HCT116 (cell line): ENCODE measurements at regions not wholly inside any gene's neighbourhood (a gene's known extent, or its start where the extent isn't known, plus 50 kb on each side); places are given as distances from the start of the nearest gene placed in this dataset.

Experiments used
- ATAC-seq: fragments of 200-7000 bp; cut with Tn5 transposase; 2 replicates; pipeline ENCODE4 v1.9.1; 2020; ENCODE audit warnings: mild to moderate bottlenecking, moderate library complexity
- BruUV-seq: library from RNA; stranded (reverse); fragments of 400-500 nt; replicated peaks from 2 replicates; lab custom pipeline; 2021; lab: Mats Ljungman, UMichigan
- CTCF ChIA-PET: fragments of 300-600 bp; sonication (Branson Sonifier 250); formaldehyde crosslinking; loops from one replicate; lab custom pipeline; 2021; ENCODE audit warnings: antibody characterized with exemption; lab: Charles Lee
- POLR2A ChIA-PET: fragments of 300-600, 350-600 bp; sonication (Branson Sonifier 250); formaldehyde crosslinking; loops from one replicate; lab custom pipeline; 2021; ENCODE audit warnings: antibody characterized with exemption; lab: Charles Lee
- RAD21 ChIA-PET, 2 experiments: fragments of 300-600 bp; sonication (Branson Sonifier 250); formaldehyde crosslinking; loops; one replicate each; lab custom pipeline; 2023; ENCODE audit warnings: low total read pairs in 2 of 2; ENCODE audit not compliant: uncharacterized antibody in 2 of 2, unreplicated experiment in 2 of 2, low non-redundant PET in 1 of 2; lab: Charles Lee
- DNase-seq: peaks from one replicate; pipeline ENCODE4 v3.0.0-alpha.2; 2010; ENCODE audit warnings: low read depth, low spot score
- H2AFZ ChIP-seq: fragments of 200-600 bp; shearing (Covaris generic), sonication (generic); 2 replicates; pipeline ENCODE4 v1.6.1; 2017; ENCODE audit warnings: low read depth, mixed run types, mixed read lengths, antibody characterized with exemption, low read length; ENCODE audit not compliant: poor library complexity, severe bottlenecking
- H3K27ac ChIP-seq: 2 replicates; pipeline ENCODE4 v1.5.1; 2012; ENCODE audit warnings: low read depth, low read length
- H3K27me3 ChIP-seq: fragments of 200-600 bp; sonication (generic); 2 replicates; pipeline ENCODE4 v1.6.1; 2016; ENCODE audit warnings: mixed run types, low read length, mixed read lengths; ENCODE audit not compliant: insufficient read depth
- H3K36me3 ChIP-seq, 2 experiments: fragments of 200-500 bp in 1 of 2; fragments of 200-600 bp in 1 of 2; sonication (Bioruptor generic) in 1 of 2; sonication (generic) in 1 of 2; 2 replicates each; pipeline versions ENCODE4 v1.5.1 to v1.6.1; 2014 to 2016; ENCODE audit warnings: low read length in 2 of 2, inconsistent platforms in 1 of 2, mixed read lengths in 1 of 2, mixed run types in 1 of 2; ENCODE audit not compliant: insufficient read depth in 2 of 2, control insufficient read depth in 1 of 2
- H3K4me1 ChIP-seq, 2 experiments: fragments of 200-600 bp in 1 of 2; sonication (generic) in 1 of 2; 2 replicates each; pipeline versions ENCODE4 v1.5.1 to v1.6.1; 2012 to 2017; ENCODE audit warnings: low read length in 2 of 2, inconsistent platforms in 1 of 2, mild to moderate bottlenecking in 1 of 2, mixed read lengths in 1 of 2, mixed run types in 1 of 2, moderate library complexity in 1 of 2; ENCODE audit not compliant: insufficient read depth in 2 of 2, control insufficient read depth in 1 of 2
- H3K4me2 ChIP-seq: fragments of 200-600 bp; sonication (generic); 2 replicates; pipeline ENCODE4 v1.6.1; 2017; ENCODE audit warnings: mixed run types, low read length, mixed read lengths
- H3K4me3 ChIP-seq, 2 experiments: fragments of 200-600 bp in 1 of 2; sonication (generic) in 1 of 2; replicated peaks in 1 of 2; 2 replicates each; pipeline ENCODE4 v1.5.1; 2011 to 2016; ENCODE audit warnings: low read length in 2 of 2, control low read depth in 1 of 2, low read depth in 1 of 2, mild to moderate bottlenecking in 1 of 2, mixed read lengths in 1 of 2, mixed run types in 1 of 2
- H3K79me2 ChIP-seq: fragments of 200-600 bp; sonication (generic); 2 replicates; pipeline ENCODE4 v1.6.1; 2017; ENCODE audit warnings: mild to moderate bottlenecking, mixed run types, low read length, moderate library complexity, mixed read lengths; ENCODE audit not compliant: insufficient read depth
- H3K9ac ChIP-seq: fragments of 200-600 bp; sonication (generic); 2 replicates; pipeline ENCODE4 v1.6.1; 2016; ENCODE audit warnings: low read length, mixed read lengths
- H3K9me2 ChIP-seq: fragments of 200-600 bp; sonication (generic), shearing (Covaris generic); 2 replicates; pipeline ENCODE4 v1.6.1; 2017; ENCODE audit warnings: mixed run types, mild to moderate bottlenecking, moderate library complexity; ENCODE audit not compliant: insufficient read depth
- H3K9me3 ChIP-seq, 2 experiments: fragments of 200-500 bp in 1 of 2; fragments of 200-600 bp in 1 of 2; sonication (Bioruptor generic) in 1 of 2; sonication (generic) in 1 of 2; 2 replicates each; pipeline ENCODE4 v1.6.1; 2014 to 2017; ENCODE audit warnings: low read length in 2 of 2, mixed read lengths in 2 of 2, inconsistent platforms in 1 of 2, low read depth in 1 of 2, mild to moderate bottlenecking in 1 of 2, mixed run types in 1 of 2, moderate library complexity in 1 of 2; ENCODE audit not compliant: control insufficient read depth in 1 of 2, insufficient read depth in 1 of 2
- H4K20me1 ChIP-seq: fragments of 200-600 bp; sonication (generic), shearing (Covaris generic); 2 replicates; pipeline ENCODE4 v1.6.1; 2017; ENCODE audit warnings: mixed run types, mild to moderate bottlenecking, moderate library complexity; ENCODE audit not compliant: insufficient read depth
- CEBPB ChIP-seq: IDR thresholded peaks from 2 replicates; pipeline ENCODE4 v1.6.1; 2012; ENCODE audit warnings: low read depth
- MAX ChIP-seq: IDR thresholded peaks from 2 replicates; pipeline ENCODE4 v1.6.1; 2012
- REST ChIP-seq: IDR thresholded peaks from 2 replicates; pipeline ENCODE4 v1.6.1; 2012; ENCODE audit warnings: low read depth
- SP1 ChIP-seq: IDR thresholded peaks from 2 replicates; pipeline ENCODE4 v1.6.1; 2012; ENCODE audit warnings: low read depth
- intact Hi-C: fragments of 100-400 bp; cut with micrococcal nuclease; formaldehyde crosslinking; loops from 2 replicates; pipeline ENCODE4 v1.10.0; 2022

- no TSS peak for BruUV-seq
- no peaks in the 10 kb centered on the region for H3K36me3 ChIP-seq
- no peak overlapping the region for H3K4me3 ChIP-seq
- ChIA-PET POLR2A (no interaction called here), CTCF (interaction anchor here (1.1 kb wide), 1 partner anchor 9 kb away, joined by 4 read pairs; no protein-coding TSS in a partner anchor), RAD21 (interaction anchor here in 1 of 2 experiments (0.7 kb wide), 1 partner anchor 27 kb away, joined by 5 read pairs; no protein-coding TSS in a partner anchor)
- ATAC-seq (no peak), DNase-seq (no peak)
- H4K20me1 ChIP-seq = no peaks in the 10 kb centered on the region
- no peaks in the 10 kb centered on the region for H3K79me2 ChIP-seq
- H3K9ac ChIP-seq = no peak overlapping the region
- no peak overlapping the region for H3K27ac ChIP-seq
- H3K27me3 ChIP-seq = no peaks in the 10 kb centered on the region
- peaks cover 9 to 39% of the 10 kb centered on the region in 2 experiments; a peak in 3 of 4 replicates for H3K4me1 ChIP-seq
- H3K4me2 ChIP-seq = no peak overlapping the region
- no peak overlapping the region for H2AFZ ChIP-seq
- H3K9me2 ChIP-seq = no peaks in the 10 kb centered on the region
- H3K9me3 ChIP-seq = no peaks in the 10 kb centered on the region
- TF ChIP-seq CEBPB = peak; percentile 15; the same call in 1 of the 2 replicates
- no peak for TF ChIP-seq REST
- TF ChIP-seq SP1 = no peak
- TF ChIP-seq MAX = no peak
- intact Hi-C loops = loop anchor here (10.0 kb wide), 1 partner anchor 335 kb away; no protein-coding TSS in a partner anchor
These were observed 711.1 kb upstream of the SOX9 start for GRCh38 chr17:71409712-71410111.
